GM23248 (cell line): ENCODE measurements at regions not wholly inside any gene's neighbourhood (a gene's known extent, or its start where the extent isn't known, plus 50 kb on each side); places are given as distances from the start of the nearest gene placed in this dataset.

ENCODE experiments used
- EZH2 ChIP-seq: fragments of 200-600 bp; sonication (generic); IDR thresholded peaks from 2 replicates; pipeline ENCODE4 v1.6.1; 2018; ENCODE audit warnings: antibody characterized with exemption, mild to moderate bottlenecking; ENCODE audit not compliant: insufficient read depth, poor library complexity, severe bottlenecking
- EZH2phosphoT487 ChIP-seq: fragments of 200-600 bp; sonication (generic); IDR thresholded peaks from 2 replicates; pipeline ENCODE4 v1.6.1; 2018; ENCODE audit warnings: antibody characterized with exemption, moderate library complexity, mild to moderate bottlenecking, low read depth; ENCODE audit not compliant: insufficient read depth

- TF ChIP-seq EZH2 (no peak), EZH2phosphoT487 (no peak)
Measured at GRCh38 chr1:59243550-59243949, 53.3 kb upstream of the FGGY start.
